Upper lobe of left lung (tissue), 4 donors: ENCODE measurements at regions not wholly inside any gene's neighbourhood (a gene's known extent, or its start where the extent isn't known, plus 50 kb on each side); places are given as distances from the start of the nearest gene placed in this dataset.

ENCODE experiments used
- CTCF ChIP-seq, 6 experiments: fragments of 450-650 bp in 4 of 6; fragments of 200-600 bp in 2 of 6; sonication (generic) in 2 of 6; IDR thresholded peaks; one replicate each; pipeline ENCODE4 v1.5.1; 2016 to 2019; ENCODE audit warnings: antibody characterized with exemption in 6 of 6
- EP300 ChIP-seq, 4 donors: sonication (generic); formaldehyde crosslinking; IDR thresholded peaks; one replicate each; pipeline ENCODE4 v1.5.1; 2017; ENCODE audit warnings: antibody characterized with exemption in 4 of 4, control low read depth in 2 of 4

DNA sequence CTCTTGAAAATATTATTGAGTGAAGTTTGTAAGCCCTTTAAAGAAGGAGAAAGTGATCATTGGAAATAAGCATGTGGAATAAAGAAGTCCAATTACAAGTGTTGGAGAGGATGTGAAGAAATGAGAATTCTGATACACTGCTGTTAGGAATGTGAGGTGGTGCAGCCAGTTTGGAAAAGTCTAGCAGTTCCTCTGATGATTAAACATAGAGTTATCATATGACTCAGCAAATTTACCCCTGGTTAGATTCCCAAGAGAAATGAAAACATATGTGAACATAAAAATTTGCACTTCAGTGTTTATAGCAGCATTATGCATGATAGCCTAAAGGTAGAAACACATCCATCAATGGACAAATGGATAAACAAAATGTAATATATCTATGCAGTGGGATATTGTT is 319.9 kb downstream of the AEBP2 start:
- TF ChIP-seq CTCF (IDR thresholded peaks at IDR 0.05) (no peak), EP300 (IDR thresholded peaks at IDR 0.05) (no peak)
